ENCODE measurements at regions not wholly inside any gene's neighbourhood (a gene's known extent, or its start where the extent isn't known, plus 50 kb on each side); places are given as distances from the start of the nearest gene placed in this dataset.

GRCh38 chr4:62797221-62797620 is 1597.1 kb downstream of the ADGRL3 start:
- in situ Hi-C loops (cut with MboI; ENCODE audit: low pct_ligation_motif_present in 1 of 4, low pct_unique_long_range_greater_than_20kb in 1 of 4, low sequenced_read_pairs in 3 of 4) (no loop called here), intact Hi-C loops (cut with DNase I; ENCODE audit: low total_unique reads) (no loop called here)
- no peak for DNase-seq
- Histone ChIP-seq H3K4me3 (no peak overlapping the region), H3K36me3 (no peaks in the 10 kb centered on the region), H3K27ac (no peak overlapping the region), H3K27me3 (no peaks in the 10 kb centered on the region), H3K4me1 (no peaks in the 10 kb centered on the region), H3K9me3 (no peaks in the 10 kb centered on the region)
- WGBS, 2 donors (ENCODE audit: low coverage in 1 of 2), result 80 to 84% methylated on average over 1 of the region's 1 CpG
- TF ChIP-seq POLR2AphosphoS5 (IDR thresholded peaks at IDR 0.05) (no peak), EP300 (IDR thresholded peaks at IDR 0.05; ENCODE audit: low read depth) (no peak)
- TF ChIP-seq, protein P1, sequence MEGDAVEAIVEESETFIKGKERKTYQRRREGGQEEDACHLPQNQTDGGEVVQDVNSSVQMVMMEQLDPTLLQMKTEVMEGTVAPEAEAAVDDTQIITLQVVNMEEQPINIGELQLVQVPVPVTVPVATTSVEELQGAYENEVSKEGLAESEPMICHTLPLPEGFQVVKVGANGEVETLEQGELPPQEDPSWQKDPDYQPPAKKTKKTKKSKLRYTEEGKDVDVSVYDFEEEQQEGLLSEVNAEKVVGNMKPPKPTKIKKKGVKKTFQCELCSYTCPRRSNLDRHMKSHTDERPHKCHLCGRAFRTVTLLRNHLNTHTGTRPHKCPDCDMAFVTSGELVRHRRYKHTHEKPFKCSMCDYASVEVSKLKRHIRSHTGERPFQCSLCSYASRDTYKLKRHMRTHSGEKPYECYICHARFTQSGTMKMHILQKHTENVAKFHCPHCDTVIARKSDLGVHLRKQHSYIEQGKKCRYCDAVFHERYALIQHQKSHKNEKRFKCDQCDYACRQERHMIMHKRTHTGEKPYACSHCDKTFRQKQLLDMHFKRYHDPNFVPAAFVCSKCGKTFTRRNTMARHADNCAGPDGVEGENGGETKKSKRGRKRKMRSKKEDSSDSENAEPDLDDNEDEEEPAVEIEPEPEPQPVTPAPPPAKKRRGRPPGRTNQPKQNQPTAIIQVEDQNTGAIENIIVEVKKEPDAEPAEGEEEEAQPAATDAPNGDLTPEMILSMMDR (IDR thresholded peaks at IDR 0.05), result no peak

DNA sequence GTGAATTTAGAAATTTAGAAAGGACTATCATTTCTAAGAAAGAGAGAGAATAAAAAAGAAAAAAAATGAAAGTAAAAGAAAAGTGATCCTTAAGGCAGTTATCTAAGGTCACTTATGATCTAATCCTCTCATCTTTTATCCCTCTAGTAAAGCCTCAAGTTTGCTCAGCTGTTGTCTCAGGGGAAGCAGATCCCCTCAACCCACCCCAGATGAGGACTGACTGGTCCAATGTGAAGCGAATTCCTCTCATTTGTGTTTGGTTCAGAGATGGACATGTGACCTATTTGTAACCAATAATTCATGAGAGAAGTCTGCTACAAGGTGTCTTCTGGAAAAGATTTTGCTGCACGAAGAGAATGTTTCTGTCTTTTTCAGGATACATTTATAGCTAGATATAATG is 1591.3 kb downstream of the ADGRL3 start:
- DNase-seq, result no peak
- H3K9me3 ChIP-seq, result no peaks in the 10 kb centered on the region
- no peaks in the 10 kb centered on the region for H3K36me3 ChIP-seq
- WGBS, 2 donors (ENCODE audit: low coverage in 1 of 2), result 67 to 74% methylated on average over 2 of the region's 2 CpGs
- in situ Hi-C loops (cut with MboI; ENCODE audit: low pct_ligation_motif_present in 1 of 4, low pct_unique_long_range_greater_than_20kb in 1 of 4, low sequenced_read_pairs in 3 of 4), result no loop called here
- TF ChIP-seq POLR2AphosphoS5 (IDR thresholded peaks at IDR 0.05) (no peak), EP300 (IDR thresholded peaks at IDR 0.05; ENCODE audit: low read depth) (no peak)
- no peaks in the 10 kb centered on the region for H3K4me1 ChIP-seq
- no peaks in the 10 kb centered on the region for H3K27me3 ChIP-seq
- no peak overlapping the region for H3K27ac ChIP-seq
- intact Hi-C loops (cut with DNase I; ENCODE audit: low total_unique reads), result no loop called here
- no peak overlapping the region for H3K4me3 ChIP-seq

DNA sequence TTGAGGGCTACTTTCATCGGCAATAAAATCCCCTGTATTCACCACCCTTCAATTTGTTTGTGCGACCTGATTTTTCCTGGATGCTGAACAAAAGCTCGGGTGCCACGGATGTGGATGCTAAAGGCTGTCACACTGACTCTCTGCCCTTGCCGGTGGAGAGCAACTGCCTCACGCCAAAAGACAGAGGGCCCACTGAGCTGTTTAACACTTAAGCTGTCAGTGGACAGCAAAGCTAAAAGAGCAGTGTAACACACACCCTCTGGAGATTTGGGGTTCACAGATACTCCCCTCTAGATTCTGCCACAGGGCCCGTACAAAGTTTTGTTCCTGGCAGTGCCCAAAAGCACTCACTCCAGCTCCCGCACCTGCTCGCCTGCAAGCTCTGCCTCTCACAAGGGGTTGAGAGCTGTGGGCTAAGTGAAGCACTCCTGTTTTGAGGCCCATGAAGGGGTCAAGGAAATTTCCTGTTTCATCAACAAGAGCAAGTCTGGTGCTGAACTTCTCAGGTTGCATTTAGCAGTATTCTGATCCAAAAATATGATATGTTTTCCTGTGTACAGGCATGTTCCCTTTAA is 1571.9 kb downstream of the ADGRL3 start:
- no peak overlapping the region for H3K4me3 ChIP-seq
- in situ Hi-C loops (cut with MboI; ENCODE audit: low pct_ligation_motif_present in 1 of 4, low pct_unique_long_range_greater_than_20kb in 1 of 4, low sequenced_read_pairs in 3 of 4), result no loop called here
- 78 to 100% methylated on average over 1 to 9 of the region's 9 CpGs for WGBS, 2 donors (ENCODE audit: low coverage in 1 of 2)
- H3K36me3 ChIP-seq, result no peaks in the 10 kb centered on the region
- TF ChIP-seq POLR2A (IDR thresholded peaks at IDR 0.05), result no peak
- TF ChIP-seq, protein P1 (IDR thresholded peaks at IDR 0.05), result no peak
- TF ChIP-seq POLR2AphosphoS5 (IDR thresholded peaks at IDR 0.05), result no peak
- TF ChIP-seq EP300 (IDR thresholded peaks at IDR 0.05; ENCODE audit: low read depth), result no peak
- no peaks in the 10 kb centered on the region for H3K27me3 ChIP-seq
- no peak overlapping the region for H3K27ac ChIP-seq
- H3K9me3 ChIP-seq, result no peaks in the 10 kb centered on the region
- no peaks in the 10 kb centered on the region for H3K4me1 ChIP-seq
- DNase-seq, result no peak
- intact Hi-C loops (cut with DNase I; ENCODE audit: low total_unique reads), result no loop called here

GRCh38 chr4:62740296-62740695 is 1540.2 kb downstream of the ADGRL3 start:
- H3K27ac ChIP-seq, result no peak overlapping the region
- H3K27me3 ChIP-seq, result no peaks in the 10 kb centered on the region
- no peaks in the 10 kb centered on the region for H3K9me3 ChIP-seq
- TF ChIP-seq, protein P1 (IDR thresholded peaks at IDR 0.05), result no peak
- no peaks in the 10 kb centered on the region for H3K36me3 ChIP-seq
- no peaks in the 10 kb centered on the region for H3K4me1 ChIP-seq
- no peak for DNase-seq
- intact Hi-C loops (cut with DNase I; ENCODE audit: low total_unique reads) (no loop called here), in situ Hi-C loops (cut with MboI; ENCODE audit: low pct_ligation_motif_present in 1 of 4, low pct_unique_long_range_greater_than_20kb in 1 of 4, low sequenced_read_pairs in 3 of 4) (no loop called here)
- H3K4me3 ChIP-seq, result no peak overlapping the region
- WGBS, 2 donors (ENCODE audit: low coverage in 1 of 2), result 79 to 84% methylated on average over 6 of the region's 6 CpGs

DNA sequence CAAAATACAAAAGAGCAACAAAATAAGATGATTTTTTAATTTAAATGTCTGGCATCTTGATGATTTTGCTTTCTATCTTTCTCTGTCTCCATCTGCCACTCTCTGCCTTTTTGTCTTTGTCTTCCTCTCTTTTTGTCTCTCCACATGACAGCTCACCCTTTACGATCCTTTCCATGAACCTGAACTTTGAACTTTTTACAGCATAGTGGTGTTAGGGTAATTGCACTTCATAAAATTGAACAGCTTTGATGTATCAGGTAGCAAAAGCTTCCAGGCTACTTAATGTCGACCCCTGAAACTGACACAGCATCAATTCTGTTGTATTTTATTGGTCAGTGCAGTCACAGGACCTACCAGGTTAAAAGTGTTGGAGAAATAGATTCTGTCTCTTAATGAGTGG is 1517.0 kb downstream of the ADGRL3 start:
- no peaks in the 10 kb centered on the region for H3K36me3 ChIP-seq
- H3K27ac ChIP-seq, result no peak overlapping the region
- DNase-seq, result no peak
- no peaks in the 10 kb centered on the region for H3K27me3 ChIP-seq
- in situ Hi-C loops (cut with MboI; ENCODE audit: low pct_ligation_motif_present in 1 of 4, low pct_unique_long_range_greater_than_20kb in 1 of 4, low sequenced_read_pairs in 3 of 4), result no loop called here
- 31 to 34% methylated on average over 1 to 2 of the region's 2 CpGs for WGBS, 2 donors (ENCODE audit: low coverage in 1 of 2)
- no peak overlapping the region for H3K4me3 ChIP-seq
- intact Hi-C loops (cut with DNase I; ENCODE audit: low total_unique reads), result no loop called here
- H3K9me3 ChIP-seq, result peaks cover 0 to 6% of the 10 kb centered on the region in 2 donors
- TF ChIP-seq EP300 (IDR thresholded peaks at IDR 0.05; ENCODE audit: low read depth) (no peak), POLR2AphosphoS5 (IDR thresholded peaks at IDR 0.05) (no peak), POLR2A (IDR thresholded peaks at IDR 0.05) (no peak)
- TF ChIP-seq, protein P1 (IDR thresholded peaks at IDR 0.05), result no peak
- peaks cover 0 to 13% (median 4%) of the 10 kb centered on the region in 4 donors for H3K4me1 ChIP-seq
